ENCODE measurements at regions not wholly inside any gene's neighbourhood (a gene's known extent, or its start where the extent isn't known, plus 50 kb on each side); places are given as distances from the start of the nearest gene placed in this dataset.
"Not testable (repeated sequence)": the region's sequence is repeated elsewhere in the genome, so short reads cannot be mapped to it uniquely, and the experiment has no call there.

GRCh38 chr2:128514555-128514955 lies 195.9 kb upstream of the HS6ST1 start:
- DNase-seq: no peak

GRCh38 chr2:128516938-128517337 lies 198.3 kb upstream of the HS6ST1 start:
- DNase-seq: no peak

DNA sequence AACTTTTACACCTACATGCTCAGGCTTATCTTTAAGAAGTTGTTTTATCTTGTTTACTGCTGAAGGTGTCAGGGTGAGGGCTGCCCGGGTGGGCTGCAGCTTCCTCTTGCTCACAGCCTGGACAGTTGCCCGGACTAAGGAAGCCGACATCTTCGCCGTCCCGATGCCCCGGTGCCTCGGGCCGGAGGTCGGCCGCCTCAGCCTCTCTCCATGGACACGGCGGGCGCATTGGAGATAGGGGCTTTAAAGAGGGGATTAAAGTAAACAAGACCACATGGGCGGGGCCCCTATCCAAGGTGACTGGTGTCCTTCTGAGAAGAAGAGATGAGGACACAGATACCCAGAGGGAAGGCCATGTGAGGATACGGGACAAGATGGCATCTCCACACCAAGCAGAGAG lies 200.4 kb upstream of the HS6ST1 start:
- not testable (repeated sequence) for DNase-seq

DNA sequence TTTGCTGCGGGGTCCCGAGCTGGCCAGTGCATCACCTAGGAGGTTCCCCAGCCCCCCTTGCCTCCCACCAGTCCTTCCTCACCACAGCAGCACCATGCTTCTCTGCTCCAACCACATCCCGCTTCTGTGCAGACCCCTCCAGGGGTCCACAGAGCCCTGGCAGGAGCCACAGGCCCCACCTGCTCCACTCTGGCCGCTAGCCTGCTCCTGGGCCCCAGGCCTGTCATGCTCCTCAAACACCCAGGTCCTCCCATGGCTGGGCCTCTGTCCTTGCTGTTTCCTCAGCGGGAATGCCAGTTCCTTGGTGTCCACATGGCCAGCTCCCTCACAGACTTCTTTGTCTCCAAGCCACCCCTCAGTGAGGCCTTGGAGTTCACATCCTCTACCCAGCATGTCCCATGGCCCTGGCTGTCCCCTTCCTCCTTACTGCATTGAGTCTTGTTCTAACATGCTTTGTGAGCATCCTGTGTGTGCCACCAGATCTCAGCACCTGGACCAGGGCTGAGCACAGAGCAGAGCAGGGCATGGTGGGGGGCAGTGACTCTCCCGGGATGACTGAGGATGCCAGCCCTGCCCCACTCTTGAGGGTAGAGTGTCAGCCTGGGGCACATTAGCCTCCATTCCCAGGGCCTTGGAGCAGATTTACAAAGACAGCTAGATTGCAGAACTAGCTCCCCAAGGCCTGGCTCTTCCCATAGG lies 201.0 kb upstream of the HS6ST1 start:
- DNase-seq: no peak

- DNase-seq: no peak
Measured at GRCh38 chr2:128520340-128520739, 201.7 kb upstream of the HS6ST1 start.

GRCh38 chr2:128520791-128521190 lies 202.1 kb upstream of the HS6ST1 start:
- no peak for DNase-seq

DNA sequence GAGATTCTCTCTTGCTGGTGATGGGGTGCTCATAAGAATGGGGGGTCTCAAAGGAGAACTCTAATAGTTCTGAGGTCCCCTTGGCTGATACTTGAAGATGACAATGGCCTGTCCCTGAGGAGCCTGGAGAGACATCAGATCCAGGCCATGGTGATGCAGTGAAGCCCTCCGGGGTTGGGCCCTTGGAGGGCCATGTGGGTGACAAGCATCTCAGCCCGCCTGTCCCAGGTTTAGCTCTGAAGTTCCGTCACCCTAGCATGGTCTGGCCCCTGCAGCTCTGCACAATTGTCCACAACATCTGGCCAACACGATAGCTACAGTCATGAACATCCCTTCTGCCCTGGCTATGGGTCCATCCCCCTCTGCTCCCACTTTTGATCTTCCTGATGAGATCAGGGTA lies 202.8 kb upstream of the HS6ST1 start:
- no peak for DNase-seq

GRCh38 chr2:128522829-128523228 lies 204.2 kb upstream of the HS6ST1 start:
- no peak for DNase-seq

- DNase-seq: no peak
Measured at GRCh38 chr2:128523457-128523856, 204.8 kb upstream of the HS6ST1 start.

DNA sequence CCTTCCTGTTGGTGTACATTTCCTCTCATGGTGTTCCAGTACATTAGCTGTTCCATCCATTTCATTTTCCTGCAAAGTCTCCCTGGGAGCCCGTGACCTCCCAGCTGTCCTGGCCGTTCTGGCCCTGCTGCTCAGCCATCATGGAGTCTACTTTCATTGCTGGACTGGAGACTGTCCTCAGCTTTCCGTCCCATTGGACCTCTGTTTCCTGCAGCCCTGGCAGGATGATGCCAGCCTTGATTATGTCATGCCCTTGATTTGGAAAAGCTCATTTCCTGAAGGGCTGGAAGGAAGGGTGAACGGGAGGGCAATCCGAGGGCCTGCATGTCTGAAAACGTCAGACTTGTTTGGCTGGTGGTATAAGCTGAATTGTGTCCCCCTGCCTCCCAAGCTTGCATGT lies 205.5 kb upstream of the HS6ST1 start:
- DNase-seq: no peak

- DNase-seq: no peak
Measured at GRCh38 chr2:128525653-128526052, 207.0 kb upstream of the HS6ST1 start.

- no peak for DNase-seq
Measured at GRCh38 chr2:128526455-128526976, 207.8 kb upstream of the HS6ST1 start.

- no peak for DNase-seq
Measured at GRCh38 chr2:128528133-128528532, 209.5 kb upstream of the HS6ST1 start.

DNA sequence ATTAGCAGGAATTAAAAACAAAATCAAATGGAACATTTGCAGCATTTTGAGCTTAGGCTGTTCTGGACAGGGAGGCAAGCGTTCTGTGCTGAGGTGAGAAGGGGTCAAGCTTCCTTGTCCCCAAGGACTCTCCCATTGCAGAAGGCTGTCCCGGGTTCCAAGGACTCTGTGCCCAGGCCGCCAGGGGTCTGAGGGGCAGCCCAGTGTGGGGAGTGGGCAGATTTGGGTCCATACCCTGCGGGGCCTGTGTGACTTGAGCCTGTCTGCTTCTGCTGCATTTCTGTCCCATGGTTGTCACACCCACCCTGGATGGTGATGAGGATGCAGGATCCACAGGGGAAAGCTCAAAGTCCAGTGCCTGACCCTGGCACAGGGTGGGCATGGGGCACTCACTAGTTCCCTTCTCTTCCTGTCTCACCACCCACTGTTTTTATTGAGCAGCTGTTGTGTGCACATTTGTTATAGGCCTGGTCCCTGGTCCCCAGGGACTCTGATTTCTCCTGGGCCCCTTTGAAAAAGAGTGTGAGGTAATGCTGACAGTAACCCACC lies 211.4 kb upstream of the HS6ST1 start:
- DNase-seq: no peak

DNA sequence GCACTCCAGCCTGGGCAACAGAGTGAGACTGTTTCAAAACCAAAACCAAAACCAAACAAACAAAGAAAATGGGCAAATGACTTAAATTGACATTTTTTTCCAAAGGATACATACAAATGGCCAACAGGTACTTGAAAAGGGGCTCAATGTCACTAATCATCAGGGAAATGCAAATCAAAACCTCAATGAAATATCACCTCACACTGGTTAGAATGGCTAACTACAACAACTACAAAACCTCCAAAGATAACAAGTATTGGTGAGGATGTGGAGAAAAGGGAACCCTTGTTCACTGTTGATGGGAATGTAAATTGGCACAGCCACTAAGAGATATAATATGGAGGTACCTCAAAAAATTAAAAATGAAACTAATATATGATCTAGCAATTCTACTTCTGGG lies 213.2 kb upstream of the HS6ST1 start:
- DNase-seq: no peak

DNA sequence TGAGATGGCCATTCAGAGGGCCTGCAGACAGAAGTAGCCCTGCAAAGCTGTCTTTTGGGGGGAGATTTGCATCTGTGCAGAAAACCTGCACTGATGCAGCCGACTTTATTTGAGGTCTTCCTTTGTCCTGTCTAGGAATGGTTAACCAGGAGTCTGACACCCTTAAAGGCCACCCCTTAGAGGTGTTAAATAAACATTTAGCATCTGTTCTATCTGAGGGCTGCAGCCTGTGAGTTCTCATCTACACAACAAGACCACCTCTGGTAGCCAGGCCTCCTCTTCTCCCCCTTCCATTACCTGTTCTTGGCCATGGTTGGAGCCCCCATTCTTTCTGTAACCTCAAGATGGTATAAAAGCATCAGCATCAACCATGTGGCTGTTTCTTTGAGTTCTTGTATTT lies 214.4 kb upstream of the HS6ST1 start:
- DNase-seq: no peak

DNA sequence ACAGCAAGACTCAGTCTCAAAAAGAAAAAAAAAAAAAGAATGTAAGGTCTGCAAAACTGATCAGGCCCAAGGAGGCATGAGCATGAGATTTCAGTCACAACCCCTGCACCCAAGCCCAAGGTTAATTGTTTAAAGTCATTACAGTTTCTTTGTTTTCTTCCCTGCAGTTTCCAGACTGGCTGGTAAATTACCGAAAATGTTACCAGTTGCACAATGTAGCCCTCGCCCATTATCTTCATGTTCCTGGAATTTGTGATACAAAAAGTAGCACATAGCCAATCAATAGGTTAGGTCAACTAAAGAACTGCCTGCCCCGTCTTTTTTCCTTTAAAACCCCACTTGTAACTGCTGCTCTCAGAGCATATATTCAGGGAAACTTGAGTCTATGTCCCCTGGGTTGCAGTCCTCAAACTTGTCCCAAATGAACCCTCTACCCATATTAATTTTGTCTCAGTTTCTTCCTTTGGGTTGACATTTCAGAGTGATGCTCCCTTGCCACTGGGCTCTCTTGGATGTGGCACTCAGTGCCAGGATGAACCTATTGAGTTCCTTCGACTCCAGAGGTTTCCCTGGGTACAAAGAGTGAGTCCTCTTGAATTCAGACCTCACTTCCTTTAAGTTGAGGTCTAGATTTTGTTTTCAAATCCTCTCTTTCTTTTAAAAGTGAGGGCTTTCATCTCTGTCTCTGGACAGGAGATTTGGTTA lies 216.2 kb upstream of the HS6ST1 start:
- DNase-seq: no peak

- no peak for DNase-seq
Measured at GRCh38 chr2:128535953-128536352, 217.3 kb upstream of the HS6ST1 start.

DNA sequence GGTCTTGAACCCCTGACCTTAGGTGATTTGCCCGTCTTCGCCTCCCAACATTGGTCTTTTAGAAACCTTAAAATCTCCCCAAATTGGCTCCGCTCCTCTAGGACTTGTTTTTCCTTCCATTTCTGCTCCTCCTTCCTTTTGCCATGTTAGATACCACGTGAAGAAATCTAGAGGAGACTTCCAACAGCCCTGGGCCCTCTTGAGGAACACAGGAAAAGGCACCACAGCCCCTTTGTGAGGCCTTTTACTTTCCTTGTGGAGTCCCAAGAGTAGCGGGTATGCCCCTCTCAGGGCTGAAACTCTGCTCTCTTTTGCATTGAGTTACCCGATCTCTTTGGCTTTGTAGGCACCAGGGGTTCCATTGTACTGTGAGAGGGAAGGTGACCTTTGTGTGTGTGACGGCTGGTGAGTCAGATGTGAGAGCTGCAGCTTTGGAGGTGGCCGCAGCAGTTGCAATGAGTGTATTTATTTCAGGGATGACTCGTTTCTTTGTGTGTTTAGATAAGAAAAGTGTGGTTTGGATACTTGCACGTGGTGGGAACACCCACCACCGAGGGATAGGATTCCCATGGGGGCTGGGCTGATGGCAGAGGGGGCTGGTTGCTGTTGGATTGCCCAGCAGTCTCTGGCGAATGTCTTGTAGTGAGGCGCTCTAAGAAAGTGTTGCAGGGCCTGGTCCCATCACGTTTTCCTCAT lies 218.4 kb upstream of the HS6ST1 start:
- DNase-seq: no peak

DNA sequence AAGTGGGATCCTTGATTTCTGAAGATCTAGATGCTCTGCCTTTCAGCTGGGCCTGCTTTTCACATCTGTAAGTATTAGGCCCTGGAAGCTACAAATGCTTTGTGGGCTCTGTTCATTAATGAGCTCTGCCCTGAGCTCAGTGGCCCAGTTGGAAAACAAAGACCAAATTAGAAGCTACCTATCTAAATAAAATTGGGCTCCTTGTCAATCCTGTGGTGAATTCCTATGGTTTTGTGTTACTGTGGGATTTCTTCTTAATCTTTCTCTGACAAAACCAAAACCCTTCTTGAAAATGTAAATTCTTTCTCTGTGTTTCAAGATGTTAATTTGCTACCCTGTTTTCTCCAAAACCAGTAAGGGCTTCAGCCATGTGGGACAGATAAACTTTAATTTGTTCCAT lies 219.0 kb upstream of the HS6ST1 start:
- DNase-seq: no peak

DNA sequence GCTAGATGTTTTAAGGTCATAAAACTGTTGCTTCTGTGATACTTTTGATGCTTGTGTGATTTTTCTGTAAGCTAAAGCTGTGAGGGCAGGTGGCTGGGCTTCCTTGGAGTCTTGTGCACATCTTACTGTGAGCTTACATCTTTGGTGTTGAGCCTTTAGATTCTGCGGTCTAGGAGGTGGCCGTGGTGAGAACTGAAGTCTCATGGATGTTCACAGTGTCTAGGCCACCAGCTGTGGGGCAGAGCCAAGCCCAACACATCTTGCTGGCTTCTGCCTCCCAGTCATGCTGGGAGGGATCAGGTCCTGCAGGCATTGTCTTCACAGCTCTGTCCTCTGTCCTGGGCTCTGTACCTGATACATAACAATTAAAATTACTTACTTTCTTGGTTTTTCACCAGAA lies 219.7 kb upstream of the HS6ST1 start:
- DNase-seq: no peak

- no peak for DNase-seq
Measured at GRCh38 chr2:128540670-128541069, 222.0 kb upstream of the HS6ST1 start.

GRCh38 chr2:128541448-128541847 lies 222.8 kb upstream of the HS6ST1 start:
- no peak for DNase-seq

DNA sequence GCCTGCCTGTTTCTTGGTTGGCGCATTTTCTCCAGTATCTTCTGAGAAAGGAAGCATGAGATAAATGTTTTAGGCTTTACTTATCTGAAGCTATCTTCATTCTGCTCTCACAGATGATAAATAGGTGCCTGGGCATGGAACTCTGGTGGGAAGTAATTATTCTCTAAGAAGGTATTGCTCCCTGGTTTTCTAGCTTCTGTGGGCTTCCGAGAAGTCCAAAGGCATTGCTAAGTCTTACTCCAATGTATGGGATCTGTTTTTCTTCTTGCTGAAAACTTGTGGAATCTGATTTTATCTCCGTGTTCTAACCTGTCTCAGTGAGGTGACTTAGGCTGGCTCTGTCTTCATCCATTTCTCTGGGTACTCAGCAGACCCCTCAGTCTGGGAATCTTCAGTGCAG lies 224.4 kb upstream of the HS6ST1 start:
- no peak for DNase-seq
